Mesenchymal stem cell (in vitro differentiated cells and primary cell): ENCODE measurements at regions not wholly inside any gene's neighbourhood (a gene's known extent, or its start where the extent isn't known, plus 50 kb on each side); places are given as distances from the start of the nearest gene placed in this dataset.
A peak's percentile ranks its signal among the peaks of the same experiment; 100 is the strongest.
"Not testable (repeated sequence)": the region's sequence is repeated elsewhere in the genome, so short reads cannot be mapped to it uniquely, and the experiment has no call there.

Experiments
- DNase-seq: peaks from one replicate; pipeline ENCODE4 v3.0.0-alpha.2; 2013
- H2AFZ ChIP-seq: one replicate; pipeline ENCODE4 v1.6.1; 2013; ENCODE audit warnings: low read depth, mild to moderate bottlenecking, control low read depth, inconsistent platforms, low read length, moderate library complexity
- H2AK5ac ChIP-seq: 2 replicates; pipeline ENCODE4 v1.6.1; 2013; ENCODE audit warnings: low read length, moderate library complexity, mild to moderate bottlenecking, inconsistent platforms; ENCODE audit not compliant: severe bottlenecking
- H2BK120ac ChIP-seq: one replicate; pipeline ENCODE4 v1.6.1; 2013; ENCODE audit warnings: low read depth, mild to moderate bottlenecking, inconsistent platforms, low read length, moderate library complexity
- H2BK12ac ChIP-seq, 2 experiments: one replicate each; pipeline ENCODE4 v1.6.1; 2013; ENCODE audit warnings: inconsistent platforms in 2 of 2, low read length in 2 of 2, mild to moderate bottlenecking in 2 of 2, moderate library complexity in 2 of 2, control low read depth in 1 of 2
- H2BK15ac ChIP-seq: one replicate; pipeline ENCODE4 v1.6.1; 2013; ENCODE audit warnings: mild to moderate bottlenecking, low read depth, inconsistent platforms; ENCODE audit not compliant: poor library complexity, severe bottlenecking
- H2BK5ac ChIP-seq: 2 replicates; pipeline ENCODE4 v1.6.1; 2013; ENCODE audit warnings: low read depth, mild to moderate bottlenecking, low read length, control low read depth, inconsistent platforms; ENCODE audit not compliant: poor library complexity, severe bottlenecking
- H3K14ac ChIP-seq, 2 experiments: one replicate each; pipeline ENCODE4 v1.6.1; 2013; ENCODE audit warnings: inconsistent platforms in 2 of 2, low read length in 2 of 2, control low read depth in 1 of 2, mild to moderate bottlenecking in 1 of 2, moderate library complexity in 1 of 2
- H3K18ac ChIP-seq, 2 experiments: one replicate each; pipeline ENCODE4 v1.6.1; 2013; ENCODE audit warnings: inconsistent platforms in 2 of 2, low read length in 2 of 2, control low read depth in 1 of 2, low read depth in 1 of 2, mild to moderate bottlenecking in 1 of 2
- H3K23ac ChIP-seq, 2 experiments: one replicate each; pipeline ENCODE4 v1.6.1; 2013; ENCODE audit warnings: inconsistent platforms in 2 of 2, low read length in 2 of 2, mild to moderate bottlenecking in 2 of 2, moderate library complexity in 2 of 2, control low read depth in 1 of 2
- H3K27ac ChIP-seq: 2 replicates; pipeline ENCODE4 v1.5.1; 2013; ENCODE audit warnings: mild to moderate bottlenecking, moderate library complexity, low read length, control low read depth, inconsistent platforms; ENCODE audit not compliant: poor library complexity, severe bottlenecking
- H3K27me3 ChIP-seq, 2 experiments: 2 replicates each; pipeline versions ENCODE4 v1.6.1 to v1.7.0; 2013; ENCODE audit warnings: low read length in 2 of 2, mild to moderate bottlenecking in 2 of 2, moderate library complexity in 2 of 2, control low read depth in 1 of 2, inconsistent platforms in 1 of 2; ENCODE audit not compliant: control insufficient read depth in 1 of 2, insufficient read depth in 1 of 2
- H3K36me3 ChIP-seq, 2 experiments: 2 replicates each; pipeline versions ENCODE4 v1.6.1 to v1.7.0; 2013; ENCODE audit warnings: low read length in 2 of 2, control low read depth in 1 of 2, inconsistent platforms in 1 of 2, low read depth in 1 of 2, mild to moderate bottlenecking in 1 of 2; ENCODE audit not compliant: insufficient read depth in 2 of 2, control insufficient read depth in 1 of 2
- H3K4ac ChIP-seq, 2 experiments: one replicate each; pipeline ENCODE4 v1.6.1; 2013; ENCODE audit warnings: inconsistent platforms in 2 of 2, low read length in 2 of 2, mild to moderate bottlenecking in 2 of 2, moderate library complexity in 2 of 2, control low read depth in 1 of 2, low read depth in 1 of 2
- H3K4me1 ChIP-seq: 2 replicates; pipeline ENCODE4 v1.6.1; 2013; ENCODE audit warnings: low read depth, low read length, control low read depth; ENCODE audit not compliant: control insufficient read depth, insufficient read depth
- H3K4me2 ChIP-seq: 2 replicates; pipeline ENCODE4 v1.6.1; 2013; ENCODE audit warnings: low read length, mild to moderate bottlenecking, inconsistent platforms; ENCODE audit not compliant: poor library complexity, severe bottlenecking
- H3K4me3 ChIP-seq, 2 experiments: 2 replicates each; pipeline versions ENCODE4 v1.5.1 to v1.7.0; 2013; ENCODE audit warnings: low read length in 2 of 2, mild to moderate bottlenecking in 2 of 2, control low read depth in 1 of 2, low read depth in 1 of 2; ENCODE audit not compliant: insufficient read depth in 1 of 2
- H3K79me1 ChIP-seq: replicated peaks from 2 replicates; pipeline ENCODE4 v1.6.1; 2013; ENCODE audit warnings: mild to moderate bottlenecking, control low read depth, low read length, inconsistent platforms; ENCODE audit not compliant: poor library complexity, severe bottlenecking
- H3K9ac ChIP-seq: 2 replicates; pipeline ENCODE4 v1.7.0; 2013; ENCODE audit warnings: mild to moderate bottlenecking, low read length, moderate library complexity
- H3K9me3 ChIP-seq: 2 replicates; pipeline ENCODE4 v1.7.0; 2013; ENCODE audit warnings: mild to moderate bottlenecking, low read length; ENCODE audit not compliant: control insufficient read depth
- H4K8ac ChIP-seq: one replicate; pipeline ENCODE4 v1.6.1; 2013; ENCODE audit warnings: inconsistent platforms, mild to moderate bottlenecking, low read length, moderate library complexity
- H4K91ac ChIP-seq: one replicate; pipeline ENCODE4 v1.6.1; 2013; ENCODE audit warnings: mild to moderate bottlenecking, low read length, inconsistent platforms
- WGBS: methylation state at CpG from one replicate; pipeline ENCODE4 v1.1.7; 2013; ENCODE audit warnings: mixed read lengths; 5-methylcytosine and 5-hydroxymethylcytosine counted together

DNA sequence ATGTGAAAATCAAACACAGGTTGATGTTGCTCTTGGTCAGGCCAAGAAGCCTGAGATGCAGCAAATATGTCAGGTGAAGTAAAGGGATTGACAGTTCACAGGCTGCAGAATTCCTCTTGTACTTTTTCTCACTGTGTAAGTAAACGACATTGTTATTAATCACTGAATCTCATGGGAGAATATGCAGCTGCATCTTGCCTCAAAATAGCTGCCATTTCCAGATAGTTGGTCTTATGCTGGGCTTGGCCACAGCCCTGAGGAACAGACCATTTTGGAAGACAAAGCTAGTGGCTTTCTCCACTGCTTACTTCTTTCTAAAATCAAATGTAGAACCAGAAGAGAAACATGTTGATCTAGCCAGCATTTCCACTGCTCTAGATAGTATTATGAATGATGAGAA is 403.4 kb upstream of the NR3C2 start:
- no peaks in the 10 kb centered on the region for H3K79me1 ChIP-seq
- H3K23ac ChIP-seq: no peak overlapping the region
- H3K4me1 ChIP-seq: peaks cover 2% of the 10 kb centered on the region
- H2BK5ac ChIP-seq: no peak overlapping the region
- H3K14ac ChIP-seq: no peak overlapping the region
- WGBS: 50% methylated on average over 1 of the region's 1 CpG
- H3K4me3 ChIP-seq: no peak overlapping the region
- no peak overlapping the region for H3K18ac ChIP-seq
- no peak overlapping the region for H2AFZ ChIP-seq
- H2BK120ac ChIP-seq: no peak overlapping the region
- no peaks in the 10 kb centered on the region for H3K27me3 ChIP-seq
- no peaks in the 10 kb centered on the region for H3K9me3 ChIP-seq
- H3K4me2 ChIP-seq: no peak overlapping the region
- H3K9ac ChIP-seq: no peak overlapping the region
- H3K36me3 ChIP-seq: no peaks in the 10 kb centered on the region
- no peak overlapping the region for H2BK12ac ChIP-seq
- H4K8ac ChIP-seq: no peak overlapping the region
- no peak overlapping the region for H3K4ac ChIP-seq
- no peak overlapping the region for H3K27ac ChIP-seq
- H4K91ac ChIP-seq: no peak overlapping the region
- H2AK5ac ChIP-seq: no peak overlapping the region
- H2BK15ac ChIP-seq: no peak overlapping the region
- no peak for DNase-seq

DNA sequence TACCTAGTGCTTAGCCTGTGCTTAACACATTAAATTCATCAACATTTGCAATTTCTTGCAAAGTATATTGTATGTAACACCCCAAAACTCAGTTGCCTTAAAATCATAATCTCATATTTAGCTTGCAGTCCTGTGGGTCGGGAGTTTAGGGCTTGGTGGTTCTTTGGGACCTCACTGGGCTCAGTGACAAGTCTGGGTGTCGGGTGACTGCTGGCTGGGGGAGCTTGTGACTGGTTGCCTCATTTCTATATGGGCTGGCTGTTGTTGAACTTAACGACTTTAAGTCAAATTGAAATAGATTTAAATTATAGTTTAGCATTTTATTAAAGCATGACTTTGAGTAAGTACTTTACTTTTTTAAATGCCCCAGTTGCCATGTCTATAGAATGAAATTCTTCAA is 401.4 kb upstream of the NR3C2 start:
- WGBS: 35% methylated on average over 2 of the region's 3 CpGs
- Histone ChIP-seq H4K91ac (no peak overlapping the region), H3K23ac (no peak overlapping the region)

DNA sequence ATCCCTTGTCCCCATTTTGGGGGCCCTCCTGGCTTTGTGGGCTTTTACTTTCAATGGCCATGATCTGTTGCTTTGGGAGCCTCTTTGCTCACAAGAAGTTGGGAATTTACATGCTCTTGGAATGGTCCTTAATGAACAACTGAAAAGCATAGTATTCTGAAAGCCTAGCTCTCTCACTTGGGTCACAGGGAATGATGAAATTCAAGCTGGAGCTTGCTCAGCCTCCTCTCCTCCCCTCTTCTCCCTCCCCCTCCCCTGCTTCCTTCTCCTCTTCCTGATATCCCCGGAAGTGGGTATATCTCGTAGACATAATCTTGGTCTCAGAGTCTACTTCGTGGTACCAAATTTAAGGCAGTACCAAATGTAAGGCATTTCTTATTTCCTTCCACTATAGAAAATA is 400.6 kb upstream of the NR3C2 start:
- no peak overlapping the region for H3K4ac ChIP-seq
- H3K9me3 ChIP-seq: no peaks in the 10 kb centered on the region
- peak overlapping the region; percentile 45 for H2AK5ac ChIP-seq
- H3K27me3 ChIP-seq: no peaks in the 10 kb centered on the region
- H4K91ac ChIP-seq: no peak overlapping the region
- H4K8ac ChIP-seq: no peak overlapping the region
- no peak overlapping the region for H3K23ac ChIP-seq
- H3K36me3 ChIP-seq: no peaks in the 10 kb centered on the region
- no peak overlapping the region for H2BK12ac ChIP-seq
- H3K79me1 ChIP-seq: no peaks in the 10 kb centered on the region
- no peak overlapping the region for H3K14ac ChIP-seq
- WGBS: 100% methylated on average over 2 of the region's 3 CpGs
- no peak for DNase-seq
- no peaks in the 10 kb centered on the region for H3K4me1 ChIP-seq
- no peak overlapping the region for H2BK15ac ChIP-seq
- H3K27ac ChIP-seq: no peak overlapping the region
- no peak overlapping the region for H3K4me3 ChIP-seq
- no peak overlapping the region for H3K9ac ChIP-seq
- H3K18ac ChIP-seq: no peak overlapping the region
- no peak overlapping the region for H2AFZ ChIP-seq
- no peak overlapping the region for H3K4me2 ChIP-seq
- no peak overlapping the region for H2BK5ac ChIP-seq
- no peak overlapping the region for H2BK120ac ChIP-seq

More for the DNA sequence above, 401.4 kb upstream of the NR3C2 start:
- Histone ChIP-seq H2AK5ac (no peak overlapping the region), H2BK12ac (no peak overlapping the region), H2AFZ (no peak overlapping the region), H3K27ac (no peak overlapping the region), H3K9ac (no peak overlapping the region), H4K8ac (no peak overlapping the region), H3K4me3 (no peak overlapping the region), H3K27me3 (no peaks in the 10 kb centered on the region), H2BK5ac (no peak overlapping the region), H3K18ac (no peak overlapping the region), H3K4me2 (no peak overlapping the region), H3K36me3 (no peaks in the 10 kb centered on the region), H3K79me1 (no peaks in the 10 kb centered on the region), H3K4me1 (no peaks in the 10 kb centered on the region), H2BK120ac (no peak overlapping the region), H3K4ac (no peak overlapping the region), H3K9me3 (no peaks in the 10 kb centered on the region), H2BK15ac (no peak overlapping the region), H3K14ac (no peak overlapping the region)
- DNase-seq: no peak

DNA sequence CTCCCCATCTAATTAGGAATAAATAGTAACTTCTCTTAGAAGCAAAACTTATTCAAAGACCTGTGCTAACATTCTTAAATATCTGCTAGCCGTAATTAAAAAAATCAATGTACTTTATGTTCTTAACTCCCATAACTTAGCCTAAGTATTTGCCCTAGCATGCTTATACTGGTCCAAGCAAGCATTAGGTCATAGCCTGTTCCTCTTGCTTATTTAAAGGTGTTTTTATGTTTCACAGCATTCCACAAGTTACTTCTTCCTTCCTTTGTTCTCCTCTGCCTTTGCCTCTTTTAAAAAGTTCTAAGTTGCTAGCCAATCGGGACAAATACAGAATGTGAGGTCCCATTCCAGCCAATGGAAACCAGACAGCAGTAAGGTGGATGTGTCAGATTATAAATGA is 395.4 kb upstream of the NR3C2 start:
- H3K27me3 ChIP-seq, H4K8ac ChIP-seq, H2BK120ac ChIP-seq, DNase-seq, H2AFZ ChIP-seq, H3K36me3 ChIP-seq, H3K9me3 ChIP-seq, H3K4me3 ChIP-seq, H2BK12ac ChIP-seq, H4K91ac ChIP-seq, H3K27ac ChIP-seq, H2BK15ac ChIP-seq, H2AK5ac ChIP-seq, H3K79me1 ChIP-seq, H3K4ac ChIP-seq, H3K4me1 ChIP-seq, H2BK5ac ChIP-seq, H3K14ac ChIP-seq, H3K4me2 ChIP-seq, H3K9ac ChIP-seq, H3K23ac ChIP-seq, H3K18ac ChIP-seq: not testable (repeated sequence)
- 75% methylated on average over 2 of the region's 2 CpGs for WGBS
